COLO829 (cell line): ENCODE measurements at regions not wholly inside any gene's neighbourhood (a gene's known extent, or its start where the extent isn't known, plus 50 kb on each side); places are given as distances from the start of the nearest gene placed in this dataset.

Experiments used
- DNase-seq: peaks from one replicate; pipeline ENCODE4 v3.0.0; 2012; ENCODE audit warnings: low spot score

GRCh38 chr7:17176371-17177032 lies 122.0 kb upstream of the AHR start:
- DNase-seq = no peak

- no peak for DNase-seq
Measured at GRCh38 chr7:17178545-17178944, 119.9 kb upstream of the AHR start.

- no peak for DNase-seq
Measured at GRCh38 chr7:17181482-17181881, 117.0 kb upstream of the AHR start.

GRCh38 chr7:17183630-17184328 lies 114.7 kb upstream of the AHR start:
- no peak for DNase-seq

- peak; percentile 21 for DNase-seq
Measured at GRCh38 chr7:17184805-17185689, 113.4 kb upstream of the AHR start.

GRCh38 chr7:17185690-17186070 lies 112.8 kb upstream of the AHR start:
- peak; percentile 29 for DNase-seq

GRCh38 chr7:17186745-17187530 lies 111.5 kb upstream of the AHR start:
- no peak for DNase-seq

GRCh38 chr7:17194656-17195055 lies 103.8 kb upstream of the AHR start:
- DNase-seq = no peak

GRCh38 chr7:17195576-17195975 lies 102.9 kb upstream of the AHR start:
- no peak for DNase-seq

- no peak for DNase-seq
Measured at GRCh38 chr7:17205910-17206309, 92.5 kb upstream of the AHR start.

- no peak for DNase-seq
Measured at GRCh38 chr7:17206349-17206905, 92.0 kb upstream of the AHR start.

GRCh38 chr7:17207220-17207619 lies 91.2 kb upstream of the AHR start:
- DNase-seq = no peak

GRCh38 chr7:17209101-17209500 lies 89.4 kb upstream of the AHR start:
- DNase-seq = no peak

- DNase-seq = no peak
Measured at GRCh38 chr7:17211307-17211836, 87.1 kb upstream of the AHR start.

- DNase-seq = no peak
Measured at GRCh38 chr7:17212188-17212587, 86.3 kb upstream of the AHR start.

GRCh38 chr7:17227766-17228490 lies 70.5 kb upstream of the AHR start:
- DNase-seq = no peak

- no peak for DNase-seq
Measured at GRCh38 chr7:17229228-17229627, 69.2 kb upstream of the AHR start.

- no peak for DNase-seq
Measured at GRCh38 chr7:17230099-17230807, 68.2 kb upstream of the AHR start.

GRCh38 chr7:17233603-17234002 lies 64.8 kb upstream of the AHR start:
- DNase-seq = no peak

- DNase-seq = no peak
Measured at GRCh38 chr7:17234030-17234397, 64.4 kb upstream of the AHR start.
